H1 (cell line): ENCODE measurements at regions not wholly inside any gene's neighbourhood (a gene's known extent, or its start where the extent isn't known, plus 50 kb on each side); places are given as distances from the start of the nearest gene placed in this dataset.
A peak's percentile ranks its signal among the peaks of the same experiment; 100 is the strongest.

ENCODE experiments used
- CTCF ChIA-PET: fragments of 300-600 bp; sonication (Branson Sonifier 250); formaldehyde crosslinking; loops from one replicate; lab custom pipeline; 2021; ENCODE audit not compliant: partially characterized antibody; lab: Charles Lee
- POLR2A ChIA-PET: fragments of 300-600 bp; sonication (Branson Sonifier 250); formaldehyde crosslinking; loops from one replicate; lab custom pipeline; 2021; ENCODE audit warnings: inconsistent platforms; ENCODE audit not compliant: partially characterized antibody; lab: Charles Lee
- DNase-seq, 2 experiments: peaks; one replicate each; pipeline versions ENCODE4 v3.0.0 to v3.0.0-alpha.2; 2010 to 2022; ENCODE audit warnings: low spot score in 2 of 2, low read depth in 1 of 2, mixed read lengths in 1 of 2
- FAIRE-seq: peaks from 2 replicates; lab custom pipeline; 2011; peaks lifted over from hg19 to GRCh38; lab: Jason Lieb, UNC
- H2AFZ ChIP-seq: 2 replicates; pipeline ENCODE4 v1.8.1; 2012; ENCODE audit warnings: low read length, inconsistent platforms
- H2AK5ac ChIP-seq: 2 replicates; pipeline ENCODE4 v1.6.1; 2013; ENCODE audit warnings: low read depth, low read length
- H2BK120ac ChIP-seq: replicated peaks from 2 replicates; pipeline ENCODE3; 2013; ENCODE audit warnings: low read depth, low read length, inconsistent platforms
- H2BK12ac ChIP-seq: 2 replicates; pipeline ENCODE4 v1.6.1; 2013; ENCODE audit warnings: low read depth, low read length
- H2BK15ac ChIP-seq: 2 replicates; pipeline ENCODE4 v1.6.1; 2013; ENCODE audit warnings: low read length
- H2BK20ac ChIP-seq: 2 replicates; pipeline ENCODE4 v1.6.1; 2013; ENCODE audit warnings: low read length
- H2BK5ac ChIP-seq: 2 replicates; pipeline ENCODE4 v1.6.1; 2013; ENCODE audit warnings: low read depth, low read length
- H3K14ac ChIP-seq: 2 replicates; pipeline ENCODE4 v1.6.1; 2013; ENCODE audit warnings: inconsistent platforms; ENCODE audit not compliant: insufficient read length
- H3K18ac ChIP-seq: 2 replicates; pipeline ENCODE4 v1.6.1; 2013; ENCODE audit warnings: low read length; ENCODE audit errors: extremely low read depth
- H3K23ac ChIP-seq: 2 replicates; pipeline ENCODE4 v1.6.1; 2013; ENCODE audit warnings: inconsistent platforms; ENCODE audit not compliant: insufficient read length
- H3K23me2 ChIP-seq: 2 replicates; pipeline ENCODE4 v1.6.1; 2013; ENCODE audit warnings: low read depth, low read length
- H3K27ac ChIP-seq: 2 replicates; pipeline ENCODE4 v1.6.1; 2011; ENCODE audit warnings: low read depth, low read length, inconsistent platforms
- H3K27me3 ChIP-seq, 4 experiments: replicated peaks in 1 of 4; 1 replicate in 1 of 4; 2 replicates in 3 of 4; pipeline versions ENCODE4 v1.6.1 to v1.8.1; 2011 to 2013; ENCODE audit warnings: low read length in 3 of 4, mild to moderate bottlenecking in 3 of 4, inconsistent platforms in 2 of 4, mixed read lengths in 2 of 4, moderate library complexity in 1 of 4; ENCODE audit not compliant: control insufficient read depth in 3 of 4, insufficient read depth in 3 of 4; ENCODE audit errors: extremely low read depth in 1 of 4
- H3K36me3 ChIP-seq, 4 experiments: 2 replicates each; pipeline versions ENCODE4 v1.6.1 to v1.8.1; 2011 to 2013; ENCODE audit warnings: mild to moderate bottlenecking in 4 of 4, low read length in 3 of 4, moderate library complexity in 2 of 4, control low read depth in 1 of 4, inconsistent platforms in 1 of 4; ENCODE audit not compliant: insufficient read depth in 4 of 4, control insufficient read depth in 2 of 4
- H3K4ac ChIP-seq: replicated peaks from 2 replicates; pipeline ENCODE3; 2013; ENCODE audit warnings: low read length, low read depth, mixed read lengths, inconsistent platforms; ENCODE audit not compliant: insufficient read length
- H3K4me1 ChIP-seq, 4 experiments: replicated peaks in 1 of 4; 1 replicate in 1 of 4; 2 replicates in 3 of 4; pipeline versions ENCODE4 v1.6.1 to v1.8.1; 2011 to 2013; ENCODE audit warnings: low read length in 3 of 4, inconsistent platforms in 2 of 4, mixed read lengths in 1 of 4; ENCODE audit not compliant: insufficient read depth in 4 of 4, control insufficient read depth in 3 of 4
- H3K4me2 ChIP-seq, 2 experiments: 2 replicates each; pipeline versions ENCODE4 v1.6.1 to v1.8.1; 2011 to 2013; ENCODE audit warnings: low read depth in 2 of 2, low read length in 2 of 2, control low read depth in 1 of 2, inconsistent platforms in 1 of 2, mild to moderate bottlenecking in 1 of 2; ENCODE audit not compliant: insufficient read depth in 1 of 2
- H3K4me3 ChIP-seq, 4 experiments: fragments of 200-600, 300-600 bp in 1 of 4; sonication (generic), shearing (Covaris generic), sonication (Bioruptor Twin) in 1 of 4; 2 replicates each; pipeline versions ENCODE4 v1.5.1 to v1.8.1; 2011 to 2016; ENCODE audit warnings: low read length in 4 of 4, low read depth in 3 of 4, control low read depth in 2 of 4, inconsistent platforms in 2 of 4, mild to moderate bottlenecking in 2 of 4, mixed read lengths in 1 of 4, moderate library complexity in 1 of 4; ENCODE audit not compliant: insufficient read depth in 2 of 4; ENCODE audit errors: extremely low read depth in 1 of 4
- H3K56ac ChIP-seq: replicated peaks from 2 replicates; pipeline ENCODE3; 2013; ENCODE audit warnings: low read depth, mild to moderate bottlenecking, mixed read lengths, low read length, inconsistent platforms; ENCODE audit not compliant: insufficient read length
- H3K79me1 ChIP-seq: 2 replicates; pipeline ENCODE4 v1.6.1; 2013; ENCODE audit warnings: low read depth, low read length, control low read depth
- H3K79me2 ChIP-seq, 2 experiments: 2 replicates each; pipeline versions ENCODE4 v1.6.1 to v1.8.1; 2012 to 2013; ENCODE audit warnings: low read length in 2 of 2, mild to moderate bottlenecking in 2 of 2, inconsistent platforms in 1 of 2; ENCODE audit not compliant: insufficient read depth in 2 of 2, control insufficient read depth in 1 of 2
- H3K9ac ChIP-seq, 4 experiments: replicated peaks in 1 of 4; 1 replicate in 1 of 4; 2 replicates in 3 of 4; pipeline versions ENCODE4 v1.6.1 to v1.8.1; 2011 to 2013; ENCODE audit warnings: low read depth in 3 of 4, low read length in 3 of 4, control low read depth in 2 of 4, mild to moderate bottlenecking in 2 of 4, moderate library complexity in 2 of 4, inconsistent platforms in 1 of 4; ENCODE audit errors: extremely low read depth in 1 of 4
- H3K9me3 ChIP-seq, 2 experiments: 2 replicates each; pipeline versions ENCODE4 v1.6.1 to v1.8.1; 2012 to 2013; ENCODE audit warnings: mild to moderate bottlenecking in 2 of 2, moderate library complexity in 2 of 2, control low read depth in 1 of 2, inconsistent platforms in 1 of 2, low read depth in 1 of 2, low read length in 1 of 2, mixed read lengths in 1 of 2; ENCODE audit not compliant: insufficient read depth in 2 of 2
- H4K20me1 ChIP-seq, 2 experiments: replicated peaks in 1 of 2; 2 replicates each; pipeline versions ENCODE3 to v1.8.1; 2011 to 2013; ENCODE audit warnings: inconsistent platforms in 2 of 2, low read length in 2 of 2, mild to moderate bottlenecking in 1 of 2; ENCODE audit not compliant: insufficient read depth in 2 of 2, control insufficient read depth in 1 of 2
- H4K5ac ChIP-seq: 2 replicates; pipeline ENCODE4 v1.6.1; 2013; ENCODE audit warnings: low read length, low read depth, mixed read lengths, inconsistent platforms; ENCODE audit not compliant: insufficient read length
- H4K8ac ChIP-seq: 2 replicates; pipeline ENCODE4 v1.8.0; 2013; ENCODE audit warnings: mild to moderate bottlenecking, moderate library complexity, low read length, inconsistent platforms; ENCODE audit not compliant: insufficient read depth; ENCODE audit errors: extremely low read depth
- H4K91ac ChIP-seq: replicated peaks from 2 replicates; pipeline ENCODE3; 2013; ENCODE audit warnings: low read length, mixed read lengths, inconsistent platforms; ENCODE audit not compliant: insufficient read length
- CTCF ChIP-seq, 3 experiments: IDR thresholded peaks; 1 replicate in 2 of 3; 2 replicates in 1 of 3; pipeline versions ENCODE4 v1.5.1 to v1.6.1; 2011; ENCODE audit warnings: low read length in 3 of 3, mild to moderate bottlenecking in 3 of 3, inconsistent platforms in 2 of 3, low read depth in 1 of 3, moderate library complexity in 1 of 3; ENCODE audit not compliant: insufficient read depth in 1 of 3; ENCODE audit errors: control extremely low read depth in 1 of 3
- JUND ChIP-seq: IDR thresholded peaks from 2 replicates; pipeline ENCODE4 v1.6.1; 2011; ENCODE audit warnings: mild to moderate bottlenecking, improper control_type of control experiment, low read length
- POLR2A ChIP-seq, 2 experiments: IDR thresholded peaks; 1 replicate in 1 of 2; 2 replicates in 1 of 2; pipeline ENCODE4 v1.6.1; 2011; ENCODE audit warnings: low read depth in 2 of 2, low read length in 2 of 2, mild to moderate bottlenecking in 2 of 2; ENCODE audit errors: control extremely low read depth in 1 of 2
- RXRA ChIP-seq: IDR thresholded peaks from 2 replicates; pipeline ENCODE4 v1.6.1; 2011; ENCODE audit warnings: low read depth, mild to moderate bottlenecking, low read length, moderate library complexity; ENCODE audit not compliant: insufficient read depth
- SAP30 ChIP-seq: fragments of 300-600 bp; sonication (generic); IDR thresholded peaks from 2 replicates; pipeline ENCODE4 v1.7.1; 2012; ENCODE audit warnings: low read length, moderate library complexity, mild to moderate bottlenecking, inconsistent platforms; ENCODE audit not compliant: insufficient read depth, insufficient replicate concordance
- TBP ChIP-seq: IDR thresholded peaks from 2 replicates; pipeline ENCODE4 v1.6.1; 2011; ENCODE audit warnings: low read depth, low read length, improper control_type of control experiment
- WGBS, 2 experiments: shearing (Covaris generic) in 1 of 2; methylation state at CpG; one replicate each; pipeline versions ENCODE4 v1.1.6 to v1.1.7; 2013 to 2015; ENCODE audit warnings: low lambda C conversion rate in 2 of 2, mixed read lengths in 2 of 2, inconsistent platforms in 1 of 2, low coverage in 1 of 2, missing lambda C conversion rate in 1 of 2; ENCODE audit not compliant: insufficient replicate concordance in 2 of 2, insufficient coverage in 1 of 2, insufficient read length in 1 of 2; ENCODE audit errors: extremely low coverage in 1 of 2, missing lambda C conversion rate in 1 of 2; 5-methylcytosine and 5-hydroxymethylcytosine counted together

DNA sequence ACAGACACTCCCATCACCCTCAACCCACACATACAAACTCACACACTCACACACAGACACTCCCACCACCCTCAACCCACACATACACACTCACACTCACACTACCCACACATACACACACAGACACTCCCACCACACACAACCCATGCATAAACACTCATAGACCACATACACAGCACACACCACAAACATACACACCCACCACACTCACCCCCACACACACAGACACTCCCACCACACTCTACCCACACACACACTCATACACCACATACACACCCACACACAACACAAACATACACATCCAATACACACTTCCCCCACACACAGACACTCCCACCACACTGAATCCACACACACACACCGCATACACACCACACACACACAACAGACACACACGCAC is 521.2 kb downstream of the TCERG1L start:
- POLR2A ChIA-PET = no interaction called here
- H3K36me3 ChIP-seq = no peaks in the 10 kb centered on the region
- H2AK5ac ChIP-seq = peak overlapping the region; percentile 46; the same call in 1 of the 2 replicates
- H4K20me1 ChIP-seq = peaks cover 0 to 14% of the 10 kb centered on the region in 2 experiments
- H4K8ac ChIP-seq = no peak overlapping the region
- H2BK5ac ChIP-seq = no peak overlapping the region; the same call in 1 of the 2 replicates
- H3K79me1 ChIP-seq = no peaks in the 10 kb centered on the region
- no peak overlapping the region for H3K27ac ChIP-seq
- H2BK15ac ChIP-seq = 0 out of 2 replicates have a peak overlapping the region, but pooled peaks have one; percentile 0
- H3K18ac ChIP-seq = no peak overlapping the region
- H2BK20ac ChIP-seq = peak overlapping the region; percentile 27; the same call in 1 of the 2 replicates
- no peak overlapping the region for H3K4me3 ChIP-seq
- DNase-seq (no peak), FAIRE-seq (no peak)
- peaks cover 19% of the 10 kb centered on the region; the same call in 1 of the 2 replicates for H3K23me2 ChIP-seq
- CTCF ChIA-PET = no interaction called here
- peaks cover 17 to 19% of the 10 kb centered on the region in 2 experiments; a peak in 3 of 4 replicates for H3K9me3 ChIP-seq
- H2BK120ac ChIP-seq = no peak overlapping the region
- TF ChIP-seq JUND (no peak), RXRA (no peak), TBP (no peak), POLR2A (IDR thresholded peaks at IDR 0.05; ENCODE audit: control extremely low read depth in 1 of 2, low read depth in 2 of 2, low read length in 2 of 2) (no peak), SAP30 (no peak), CTCF (IDR thresholded peaks at IDR 0.05; ENCODE audit: control extremely low read depth in 1 of 3, insufficient read depth in 1 of 3, low read depth in 1 of 3, low read length in 3 of 3) (peak in 1 of 3 experiments; percentile 1; a peak in 1 of 4 replicates)
- 32% methylated on average over 2 of the region's 2 CpGs; no CpG with 5 or more reads in 1 of the 2 experiments for WGBS, 2 experiments
- no peak overlapping the region for H3K9ac ChIP-seq
- H3K4me2 ChIP-seq = no peak overlapping the region
- H3K56ac ChIP-seq = peak overlapping the region; percentile 93
- no peak overlapping the region for H3K23ac ChIP-seq
- peak overlapping the region; percentile 8 for H4K91ac ChIP-seq
- no peak overlapping the region for H2AFZ ChIP-seq
- H4K5ac ChIP-seq = no peak overlapping the region
- peak overlapping the region; percentile 11 for H3K14ac ChIP-seq
- no peaks in the 10 kb centered on the region for H3K27me3 ChIP-seq
- no peak overlapping the region; the same call in 1 of the 2 replicates for H2BK12ac ChIP-seq
- no peaks in the 10 kb centered on the region for H3K79me2 ChIP-seq
- H3K4ac ChIP-seq = peak overlapping the region; percentile 87
- no peaks in the 10 kb centered on the region for H3K4me1 ChIP-seq
